GM23338 (cell line): ENCODE measurements at regions not wholly inside any gene's neighbourhood (a gene's known extent, or its start where the extent isn't known, plus 50 kb on each side); places are given as distances from the start of the nearest gene placed in this dataset.

Experiments
- ATAC-seq: fragments of 200-7000 bp; cut with Tn5 transposase; 3 replicates; pipeline ENCODE4 v1.9.1; 2020
- DNase-seq: peaks from one replicate; pipeline ENCODE4 v3.0.0-alpha.2; 2015; ENCODE audit warnings: low spot score
- H2AFZ ChIP-seq: fragments of 200-600 bp; sonication (generic); 2 replicates; pipeline ENCODE4 v1.8.0; 2016; ENCODE audit warnings: antibody characterized with exemption, mild to moderate bottlenecking, moderate library complexity
- H3F3A ChIP-seq: fragments of 200-600 bp; sonication (generic); replicated peaks from 2 replicates; pipeline ENCODE4 v1.8.0; 2017; ENCODE audit warnings: antibody characterized with exemption, mixed run types, low read depth
- H3K27ac ChIP-seq: fragments of 200-600 bp; sonication (generic); 2 replicates; pipeline ENCODE4 v1.6.1; 2016; ENCODE audit warnings: low read depth
- H3K27me3 ChIP-seq: fragments of 200-600 bp; sonication (generic); 2 replicates; pipeline ENCODE4 v1.8.0; 2016; ENCODE audit warnings: mild to moderate bottlenecking, mixed run types, moderate library complexity; ENCODE audit not compliant: insufficient read depth
- H3K36me3 ChIP-seq: fragments of 200-600 bp; sonication (generic); 2 replicates; pipeline ENCODE4 v1.8.0; 2016; ENCODE audit warnings: mild to moderate bottlenecking; ENCODE audit not compliant: insufficient read depth
- H3K4me1 ChIP-seq: fragments of 200-600 bp; sonication (generic); 2 replicates; pipeline ENCODE4 v1.8.0; 2016; ENCODE audit warnings: mild to moderate bottlenecking, moderate library complexity; ENCODE audit not compliant: insufficient read depth
- H3K4me2 ChIP-seq: fragments of 200-600 bp; sonication (generic); 2 replicates; pipeline ENCODE4 v1.7.1; 2017; ENCODE audit warnings: mixed run types
- H3K4me3 ChIP-seq: fragments of 200-600 bp; sonication (generic); 2 replicates; pipeline ENCODE4 v1.6.1; 2016; ENCODE audit warnings: mixed run types
- H3K79me2 ChIP-seq: fragments of 200-600 bp; sonication (generic); replicated peaks from 2 replicates; pipeline ENCODE4 v1.8.0; 2017; ENCODE audit warnings: mild to moderate bottlenecking; ENCODE audit not compliant: insufficient read depth
- H3K9me2 ChIP-seq: fragments of 200-600 bp; sonication (generic); 2 replicates; pipeline ENCODE4 v1.8.0; 2017; ENCODE audit not compliant: insufficient read depth
- H4K20me1 ChIP-seq: fragments of 200-600 bp; sonication (generic); replicated peaks from 2 replicates; pipeline ENCODE4 v1.8.0; 2017; ENCODE audit warnings: mild to moderate bottlenecking; ENCODE audit not compliant: insufficient read depth
- H3K27ac Mint-ChIP-seq: 2 replicates; pipeline ENCODE4 v1.8.0; 2020; ENCODE audit warnings: inconsistent platforms, mild to moderate bottlenecking, moderate library complexity, mixed read lengths
- H3K27me3 Mint-ChIP-seq: 3 replicates; pipeline ENCODE4 v1.8.0; 2022; ENCODE audit warnings: low read depth, mild to moderate bottlenecking, moderate library complexity, mixed read lengths, inconsistent platforms; ENCODE audit not compliant: insufficient read depth, poor library complexity
- H3K36me3 Mint-ChIP-seq: 3 replicates; pipeline ENCODE4 v1.8.0; 2021; ENCODE audit warnings: low read depth, mild to moderate bottlenecking, inconsistent platforms, moderate library complexity, mixed read lengths
- H3K4me1 Mint-ChIP-seq: 3 replicates; pipeline ENCODE4 v1.8.0; 2020; ENCODE audit warnings: mild to moderate bottlenecking, inconsistent platforms, mixed read lengths
- H3K4me3 Mint-ChIP-seq: 3 replicates; pipeline ENCODE4 v1.8.0; 2021; ENCODE audit warnings: moderate library complexity, mild to moderate bottlenecking, inconsistent platforms, mixed read lengths
- H3K9me3 Mint-ChIP-seq: 3 replicates; pipeline ENCODE4 v1.8.0; 2020; ENCODE audit warnings: moderate library complexity, mild to moderate bottlenecking, inconsistent platforms, mixed read lengths
- EZH2 ChIP-seq: fragments of 200-600 bp; sonication (generic); IDR thresholded peaks from one replicate; pipeline ENCODE4 v1.8.0; 2017; ENCODE audit warnings: antibody characterized with exemption, mild to moderate bottlenecking, low read depth; ENCODE audit not compliant: unreplicated experiment
- EZH2phosphoT487 ChIP-seq: fragments of 200-600 bp; sonication (generic); IDR thresholded peaks from one replicate; pipeline ENCODE4 v1.8.1; 2018; ENCODE audit warnings: antibody characterized with exemption; ENCODE audit not compliant: unreplicated experiment
- JUNB ChIP-seq: IDR thresholded peaks from one replicate; pipeline ENCODE4 v1.6.1; 2016; ENCODE audit warnings: antibody characterized with exemption; ENCODE audit not compliant: unreplicated experiment
- NANOG ChIP-seq: IDR thresholded peaks from 2 replicates; pipeline ENCODE4 v1.6.1; 2016; ENCODE audit warnings: antibody characterized with exemption, borderline replicate concordance
- POLR2AphosphoS5 ChIP-seq: IDR thresholded peaks from 2 replicates; pipeline ENCODE4 v1.6.1; 2016; ENCODE audit warnings: antibody characterized with exemption, low read depth
- STAT1 ChIP-seq: IDR thresholded peaks from one replicate; pipeline ENCODE4 v1.6.1; 2016; ENCODE audit warnings: antibody characterized with exemption; ENCODE audit not compliant: unreplicated experiment
- ZNF114 ChIP-seq: fragments of 250-450 bp; sonication (Bioruptor Pico); IDR thresholded peaks from 2 replicates; pipeline ENCODE4 v1.5.0; 2020; ENCODE audit warnings: mild to moderate bottlenecking, moderate library complexity
- ZNF331 ChIP-seq: fragments of 250-450 bp; sonication (Bioruptor Pico); IDR thresholded peaks from 2 replicates; pipeline ENCODE4 v1.5.0; 2020; ENCODE audit warnings: low read depth, mild to moderate bottlenecking, moderate library complexity
- ZNF462 ChIP-seq: fragments of 250-450 bp; sonication (Bioruptor Pico); IDR thresholded peaks from 2 replicates; pipeline ENCODE4 v1.5.0; 2020; ENCODE audit warnings: mild to moderate bottlenecking, moderate library complexity
- TF ChIP-seq, protein P1 (sequence below), 2 experiments: fragments of 200-600 bp in 1 of 2; sonication (generic) in 1 of 2; conservative IDR thresholded peaks; 2 replicates each; pipeline versions ENCODE4 v1.5.1 to v1.6.1; 2016 to 2017; ENCODE audit warnings: antibody characterized with exemption in 2 of 2, low read depth in 2 of 2, mild to moderate bottlenecking in 2 of 2, moderate library complexity in 1 of 2
- TF ChIP-seq, protein P2 (sequence below): IDR thresholded peaks from 2 replicates; pipeline ENCODE4 v1.6.1; 2016; ENCODE audit warnings: antibody characterized with exemption

DNA sequence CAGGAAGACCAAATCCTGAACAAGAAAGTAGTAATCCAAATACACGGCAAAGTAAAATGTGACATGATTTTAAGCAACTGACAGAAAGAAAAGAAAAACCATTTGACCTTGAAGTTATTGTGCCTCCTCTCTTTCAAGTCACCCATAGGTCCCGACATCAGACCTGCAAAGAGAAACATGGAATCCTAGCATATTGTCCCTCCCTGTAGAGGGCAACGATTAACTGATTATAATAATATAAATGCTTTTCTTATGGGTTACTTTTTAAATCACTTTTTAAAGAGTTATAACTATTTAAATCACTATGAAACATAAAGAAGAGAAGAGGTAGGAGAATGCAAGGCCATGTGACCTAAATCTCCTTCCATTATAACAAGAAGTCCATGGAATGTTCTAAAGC is 143.2 kb upstream of the LIPC start:
- Histone ChIP-seq H3F3A (no peaks in the 10 kb centered on the region), H4K20me1 (no peaks in the 10 kb centered on the region), H3K36me3 (no peaks in the 10 kb centered on the region), H3K4me1 (no peaks in the 10 kb centered on the region), H3K27ac (no peak overlapping the region), H3K27me3 (no peaks in the 10 kb centered on the region), H3K9me2 (no peaks in the 10 kb centered on the region), H3K79me2 (no peaks in the 10 kb centered on the region), H3K4me3 (no peak overlapping the region), H2AFZ (no peak overlapping the region), H3K4me2 (no peak overlapping the region)
- Mint-ChIP-seq H3K4me3 (no peak overlapping the region), H3K36me3 (no peaks in the 10 kb centered on the region), H3K27me3 (peaks cover 5% of the 10 kb centered on the region), H3K9me3 (peaks cover 2% of the 10 kb centered on the region; the same call in 1 of the 3 replicates), H3K27ac (no peak overlapping the region), H3K4me1 (peaks cover 9% of the 10 kb centered on the region; the same call in 2 of the 3 replicates)
- ATAC-seq (no peak), DNase-seq (no peak)
- TF ChIP-seq JUNB, result no peak
- TF ChIP-seq EZH2phosphoT487, result no peak
- no peak for TF ChIP-seq STAT1
- no peak for TF ChIP-seq POLR2AphosphoS5
- no peak for TF ChIP-seq NANOG
- TF ChIP-seq ZNF462 (CRISPR knock-in tag), result no peak
- no peak for TF ChIP-seq ZNF331 (CRISPR knock-in tag)
- TF ChIP-seq, protein P1, sequence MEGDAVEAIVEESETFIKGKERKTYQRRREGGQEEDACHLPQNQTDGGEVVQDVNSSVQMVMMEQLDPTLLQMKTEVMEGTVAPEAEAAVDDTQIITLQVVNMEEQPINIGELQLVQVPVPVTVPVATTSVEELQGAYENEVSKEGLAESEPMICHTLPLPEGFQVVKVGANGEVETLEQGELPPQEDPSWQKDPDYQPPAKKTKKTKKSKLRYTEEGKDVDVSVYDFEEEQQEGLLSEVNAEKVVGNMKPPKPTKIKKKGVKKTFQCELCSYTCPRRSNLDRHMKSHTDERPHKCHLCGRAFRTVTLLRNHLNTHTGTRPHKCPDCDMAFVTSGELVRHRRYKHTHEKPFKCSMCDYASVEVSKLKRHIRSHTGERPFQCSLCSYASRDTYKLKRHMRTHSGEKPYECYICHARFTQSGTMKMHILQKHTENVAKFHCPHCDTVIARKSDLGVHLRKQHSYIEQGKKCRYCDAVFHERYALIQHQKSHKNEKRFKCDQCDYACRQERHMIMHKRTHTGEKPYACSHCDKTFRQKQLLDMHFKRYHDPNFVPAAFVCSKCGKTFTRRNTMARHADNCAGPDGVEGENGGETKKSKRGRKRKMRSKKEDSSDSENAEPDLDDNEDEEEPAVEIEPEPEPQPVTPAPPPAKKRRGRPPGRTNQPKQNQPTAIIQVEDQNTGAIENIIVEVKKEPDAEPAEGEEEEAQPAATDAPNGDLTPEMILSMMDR (conservative IDR thresholded peaks at IDR 0.05; ENCODE audit: low read depth in 2 of 2), result no peak
- TF ChIP-seq, protein P2, sequence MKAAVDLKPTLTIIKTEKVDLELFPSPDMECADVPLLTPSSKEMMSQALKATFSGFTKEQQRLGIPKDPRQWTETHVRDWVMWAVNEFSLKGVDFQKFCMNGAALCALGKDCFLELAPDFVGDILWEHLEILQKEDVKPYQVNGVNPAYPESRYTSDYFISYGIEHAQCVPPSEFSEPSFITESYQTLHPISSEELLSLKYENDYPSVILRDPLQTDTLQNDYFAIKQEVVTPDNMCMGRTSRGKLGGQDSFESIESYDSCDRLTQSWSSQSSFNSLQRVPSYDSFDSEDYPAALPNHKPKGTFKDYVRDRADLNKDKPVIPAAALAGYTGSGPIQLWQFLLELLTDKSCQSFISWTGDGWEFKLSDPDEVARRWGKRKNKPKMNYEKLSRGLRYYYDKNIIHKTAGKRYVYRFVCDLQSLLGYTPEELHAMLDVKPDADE, result no peak
- no peak for TF ChIP-seq ZNF114
- no peak for TF ChIP-seq EZH2
